CD4-positive, alpha-beta memory T cell (primary cell): ENCODE measurements at regions not wholly inside any gene's neighbourhood (a gene's known extent, or its start where the extent isn't known, plus 50 kb on each side); places are given as distances from the start of the nearest gene placed in this dataset.

Experiments
- CTCF ChIA-PET: fragments of 350-600 bp; sonication (Branson Sonifier 250); formaldehyde crosslinking; loops from one replicate; lab custom pipeline; 2021; ENCODE audit warnings: inconsistent platforms; ENCODE audit not compliant: partially characterized antibody; lab: Charles Lee
- POLR2A ChIA-PET: fragments of 350-600 bp; sonication (Branson Sonifier 250); formaldehyde crosslinking; loops from one replicate; lab custom pipeline; 2021; ENCODE audit not compliant: partially characterized antibody; lab: Charles Lee
- DNase-seq, 5 donors: peaks; one replicate each; pipeline versions ENCODE4 v3.0.0 to v3.0.0-alpha.2; 2020 to 2022; ENCODE audit warnings: mixed read lengths in 1 of 5
- H3K27ac ChIP-seq: one replicate; pipeline ENCODE4 v1.7.0; 2013; ENCODE audit warnings: low read depth, low read length
- H3K27me3 ChIP-seq: 2 replicates; pipeline ENCODE4 v1.7.0; 2013; ENCODE audit warnings: mild to moderate bottlenecking, low read length, moderate library complexity; ENCODE audit not compliant: insufficient read depth
- H3K36me3 ChIP-seq: 2 replicates; pipeline ENCODE4 v1.7.0; 2013; ENCODE audit warnings: mild to moderate bottlenecking, low read length, moderate library complexity; ENCODE audit not compliant: insufficient read depth
- H3K4me1 ChIP-seq: 2 replicates; pipeline ENCODE4 v1.7.0; 2013; ENCODE audit warnings: mild to moderate bottlenecking, low read length, moderate library complexity; ENCODE audit not compliant: insufficient read depth
- H3K4me3 ChIP-seq, 2 donors: one replicate each; pipeline ENCODE4 v1.7.0; 2013; ENCODE audit warnings: low read length in 2 of 2, mild to moderate bottlenecking in 1 of 2
- H3K9me3 ChIP-seq, 2 donors: one replicate each; pipeline ENCODE4 v1.7.0; 2013; ENCODE audit warnings: low read length in 2 of 2, control low read depth in 1 of 2; ENCODE audit not compliant: control insufficient read depth in 1 of 2
- H3K27ac Mint-ChIP-seq, 7 donors: one replicate each; pipeline ENCODE4 v1.8.0; 2020 to 2021; ENCODE audit warnings: mixed read lengths in 7 of 7, mild to moderate bottlenecking in 6 of 7, inconsistent platforms in 3 of 7, moderate library complexity in 3 of 7
- H3K27me3 Mint-ChIP-seq, 2 donors: one replicate each; pipeline ENCODE4 v1.8.0; 2020 to 2021; ENCODE audit warnings: mixed read lengths in 2 of 2
- H3K36me3 Mint-ChIP-seq, 2 donors: one replicate each; pipeline ENCODE4 v1.8.0; 2020 to 2021; ENCODE audit warnings: mixed read lengths in 2 of 2, inconsistent platforms in 1 of 2, mild to moderate bottlenecking in 1 of 2
- H3K4me1 Mint-ChIP-seq, 4 donors: one replicate each; pipeline ENCODE4 v1.8.0; 2020 to 2021; ENCODE audit warnings: mixed read lengths in 4 of 4, mild to moderate bottlenecking in 1 of 4
- H3K4me3 Mint-ChIP-seq, 8 donors: one replicate each; pipeline ENCODE4 v1.8.0; 2020 to 2021; ENCODE audit warnings: mixed read lengths in 8 of 8, mild to moderate bottlenecking in 7 of 8, moderate library complexity in 6 of 8, inconsistent platforms in 3 of 8
- H3K9me3 Mint-ChIP-seq, 8 donors: one replicate each; pipeline ENCODE4 v1.8.0; 2020 to 2021; ENCODE audit warnings: mixed read lengths in 8 of 8, mild to moderate bottlenecking in 5 of 8, inconsistent platforms in 3 of 8, moderate library complexity in 1 of 8
- intact Hi-C: fragments of 100-400 bp; cut with micrococcal nuclease; formaldehyde crosslinking; loops from one replicate; pipeline ENCODE4 v1.15.1; 2023

DNA sequence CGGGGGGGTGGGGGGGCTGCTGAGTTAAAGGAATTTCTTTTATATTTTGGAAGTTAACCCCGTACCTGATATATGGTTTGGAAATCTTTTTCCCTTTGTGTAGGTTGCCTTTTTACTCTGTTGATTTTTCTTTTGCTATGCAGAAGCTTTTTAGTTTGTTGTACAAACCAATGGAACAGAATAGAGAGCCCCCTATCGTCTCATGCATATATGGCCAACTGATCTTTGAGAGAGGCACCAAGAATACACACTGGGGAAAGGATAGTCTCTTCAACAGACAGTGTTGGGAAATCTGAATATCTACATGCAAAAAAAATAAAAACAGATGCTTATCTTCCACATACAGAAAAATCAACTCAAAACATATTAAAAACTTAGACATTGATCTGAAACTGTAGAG is 647.8 kb upstream of the KLHL29 start:
- no peak for DNase-seq
- CTCF ChIA-PET, result no interaction called here
- no peak overlapping the region for H3K4me3 Mint-ChIP-seq

DNA sequence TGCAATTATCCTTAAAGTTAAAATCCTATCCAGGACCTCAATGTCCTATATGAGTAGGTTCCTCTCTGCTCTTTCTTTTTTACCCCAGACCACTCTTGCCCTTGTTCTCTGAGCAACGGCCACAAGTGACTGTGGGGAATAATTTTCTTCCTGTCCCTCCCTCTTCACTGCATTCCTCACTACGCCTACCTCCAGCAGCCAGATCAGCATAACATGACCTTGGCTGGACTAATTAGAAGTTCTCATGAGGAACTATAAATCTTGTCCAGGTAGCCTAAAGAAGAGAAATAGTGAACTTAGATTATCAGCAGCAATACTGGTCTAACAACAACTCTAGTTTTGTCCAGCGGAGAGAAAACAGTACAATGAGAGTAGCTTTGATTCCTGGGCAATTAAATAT is 643.8 kb upstream of the KLHL29 start:
- H3K4me3 ChIP-seq, result no peak overlapping the region
- no peaks in the 10 kb centered on the region for H3K4me1 ChIP-seq
- intact Hi-C loops, result no loop called here
- H3K27ac Mint-ChIP-seq, result no peak overlapping the region
- H3K27me3 Mint-ChIP-seq, result no peaks in the 10 kb centered on the region
- H3K9me3 ChIP-seq, result no peaks in the 10 kb centered on the region
- DNase-seq, result no peak
- no peaks in the 10 kb centered on the region for H3K27me3 ChIP-seq
- H3K4me3 Mint-ChIP-seq, result no peak overlapping the region
- ChIA-PET POLR2A (no interaction called here), CTCF (no interaction called here)
- H3K36me3 Mint-ChIP-seq, result no peaks in the 10 kb centered on the region
- no peaks in the 10 kb centered on the region for H3K36me3 ChIP-seq
- no peaks in the 10 kb centered on the region for H3K4me1 Mint-ChIP-seq
- H3K27ac ChIP-seq, result no peak overlapping the region
- peaks cover 0 to 13% (median 8%) of the 10 kb centered on the region in 8 donors for H3K9me3 Mint-ChIP-seq

More for the DNA sequence above, 647.8 kb upstream of the KLHL29 start:
- Histone ChIP-seq H3K27me3 (no peaks in the 10 kb centered on the region), H3K4me3 (no peak overlapping the region), H3K9me3 (no peaks in the 10 kb centered on the region), H3K4me1 (no peaks in the 10 kb centered on the region), H3K27ac (no peak overlapping the region), H3K36me3 (no peaks in the 10 kb centered on the region)
- intact Hi-C loops, result no loop called here
- peaks cover 3 to 21% (median 9%) of the 10 kb centered on the region in 8 donors for H3K9me3 Mint-ChIP-seq
- H3K4me1 Mint-ChIP-seq, result no peaks in the 10 kb centered on the region
- POLR2A ChIA-PET, result no interaction called here
- H3K27me3 Mint-ChIP-seq, result no peaks in the 10 kb centered on the region
- no peaks in the 10 kb centered on the region for H3K36me3 Mint-ChIP-seq
- no peak overlapping the region for H3K27ac Mint-ChIP-seq

- H3K36me3 Mint-ChIP-seq, result no peaks in the 10 kb centered on the region
- H3K4me1 ChIP-seq, result no peaks in the 10 kb centered on the region
- CTCF ChIA-PET, result no interaction called here
- no peak for DNase-seq
- H3K9me3 Mint-ChIP-seq, result peaks cover 0 to 4% (median 4%) of the 10 kb centered on the region in 8 donors
- H3K27me3 ChIP-seq, result no peaks in the 10 kb centered on the region
- no peak overlapping the region for H3K4me3 ChIP-seq
- H3K9me3 ChIP-seq, result no peaks in the 10 kb centered on the region
- POLR2A ChIA-PET, result no interaction called here
- no peak overlapping the region for H3K27ac Mint-ChIP-seq
- H3K36me3 ChIP-seq, result no peaks in the 10 kb centered on the region
- no peaks in the 10 kb centered on the region for H3K27me3 Mint-ChIP-seq
- no peak overlapping the region for H3K27ac ChIP-seq
- no peak overlapping the region for H3K4me3 Mint-ChIP-seq
- H3K4me1 Mint-ChIP-seq, result no peaks in the 10 kb centered on the region
- intact Hi-C loops, result no loop called here
These were observed 636.1 kb upstream of the KLHL29 start for GRCh38 chr2:22748909-22749308.

DNA sequence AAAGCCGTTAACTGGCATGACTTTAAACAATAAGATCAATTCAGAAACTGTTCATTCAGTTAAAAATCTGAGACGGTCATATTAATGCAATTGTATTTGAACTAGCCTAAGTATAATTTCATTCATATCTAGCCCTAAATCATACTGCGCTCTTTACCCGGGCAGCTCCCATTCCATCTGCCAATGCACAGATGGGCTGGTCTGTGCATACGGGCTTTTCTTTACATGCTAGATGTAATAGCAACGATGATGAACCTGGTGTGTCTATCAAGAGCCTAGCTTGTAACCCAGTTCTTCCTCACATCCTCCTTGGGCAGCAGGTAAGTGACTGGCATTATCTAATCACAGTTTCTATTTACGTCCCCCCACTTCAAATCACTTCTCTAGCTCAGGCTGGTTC is 631.5 kb upstream of the KLHL29 start:
- ChIA-PET POLR2A (no interaction called here), CTCF (no interaction called here)
- H3K4me1 ChIP-seq, result no peaks in the 10 kb centered on the region
- H3K4me3 Mint-ChIP-seq, result no peak overlapping the region
- intact Hi-C loops, result no loop called here
- H3K36me3 Mint-ChIP-seq, result no peaks in the 10 kb centered on the region
- H3K4me1 Mint-ChIP-seq, result no peaks in the 10 kb centered on the region
- H3K4me3 ChIP-seq, result no peak overlapping the region
- no peak overlapping the region for H3K27ac Mint-ChIP-seq
- peaks cover 0 to 7% (median 4%) of the 10 kb centered on the region in 8 donors for H3K9me3 Mint-ChIP-seq
- H3K27me3 Mint-ChIP-seq, result no peaks in the 10 kb centered on the region
- no peak overlapping the region for H3K27ac ChIP-seq
- H3K27me3 ChIP-seq, result no peaks in the 10 kb centered on the region
- H3K9me3 ChIP-seq, result no peaks in the 10 kb centered on the region
- no peak for DNase-seq
- H3K36me3 ChIP-seq, result no peaks in the 10 kb centered on the region

DNA sequence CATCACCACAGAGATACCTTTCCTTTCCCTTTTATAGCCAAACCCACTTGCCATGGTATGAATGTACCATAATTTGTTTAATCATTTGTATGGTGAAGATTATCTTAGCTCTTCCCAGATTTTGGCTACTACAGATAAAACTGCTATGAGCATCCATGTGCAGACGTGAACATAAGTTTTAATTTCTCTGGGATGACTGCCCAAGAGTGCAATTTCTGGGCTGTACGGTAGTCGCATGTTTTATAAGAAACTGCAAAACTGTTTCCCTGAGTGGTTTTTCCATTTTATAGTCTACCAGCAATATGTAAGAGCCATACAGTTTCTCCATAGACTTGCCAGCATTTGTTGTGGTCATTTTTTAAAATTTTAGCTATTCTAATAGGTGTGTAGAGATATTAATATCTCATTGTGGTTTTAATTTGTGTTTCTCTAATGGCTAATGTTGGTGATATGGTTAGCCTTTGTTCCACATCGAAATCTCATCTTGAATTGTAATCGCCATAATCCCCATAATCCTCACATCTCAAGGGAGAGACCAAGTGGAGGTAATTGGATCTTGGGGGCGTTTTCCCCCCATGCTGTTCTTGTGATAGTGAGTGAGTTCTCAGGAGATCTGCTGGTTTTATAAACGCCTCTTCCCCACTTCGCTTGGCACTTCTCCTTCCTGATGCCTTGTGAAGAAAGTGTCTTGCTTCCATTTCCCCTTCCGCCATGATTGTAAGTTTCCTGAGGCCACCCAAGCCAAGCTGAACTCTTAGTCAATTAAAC is 628.5 kb upstream of the KLHL29 start:
- intact Hi-C loops, result no loop called here
- H3K27ac ChIP-seq, result no peak overlapping the region
- no peaks in the 10 kb centered on the region for H3K9me3 ChIP-seq
- no peak for DNase-seq
- Mint-ChIP-seq H3K27ac (no peak overlapping the region), H3K27me3 (no peaks in the 10 kb centered on the region), H3K9me3 (peaks cover 0 to 7% (median 4%) of the 10 kb centered on the region in 8 donors), H3K36me3 (no peaks in the 10 kb centered on the region), H3K4me3 (no peak overlapping the region), H3K4me1 (no peaks in the 10 kb centered on the region)
- no peaks in the 10 kb centered on the region for H3K4me1 ChIP-seq
- H3K36me3 ChIP-seq, result no peaks in the 10 kb centered on the region
- H3K27me3 ChIP-seq, result no peaks in the 10 kb centered on the region
- H3K4me3 ChIP-seq, result no peak overlapping the region
- POLR2A ChIA-PET, result no interaction called here
- CTCF ChIA-PET, result no interaction called here

GRCh38 chr2:22769497-22769896 is 615.5 kb upstream of the KLHL29 start:
- intact Hi-C loops, result no loop called here
- POLR2A ChIA-PET, result no interaction called here
- no peaks in the 10 kb centered on the region for H3K4me1 ChIP-seq
- DNase-seq, result no peak
- no peak overlapping the region for H3K4me3 ChIP-seq
- H3K36me3 ChIP-seq, result no peaks in the 10 kb centered on the region
- Mint-ChIP-seq H3K27me3 (no peaks in the 10 kb centered on the region), H3K9me3 (peaks cover 0 to 9% (median 0%) of the 10 kb centered on the region in 8 donors), H3K4me1 (no peaks in the 10 kb centered on the region), H3K4me3 (no peak overlapping the region), H3K27ac (no peak overlapping the region), H3K36me3 (no peaks in the 10 kb centered on the region)
- no peak overlapping the region for H3K27ac ChIP-seq
- no peaks in the 10 kb centered on the region for H3K27me3 ChIP-seq
- CTCF ChIA-PET, result no interaction called here
- H3K9me3 ChIP-seq, result no peaks in the 10 kb centered on the region

DNA sequence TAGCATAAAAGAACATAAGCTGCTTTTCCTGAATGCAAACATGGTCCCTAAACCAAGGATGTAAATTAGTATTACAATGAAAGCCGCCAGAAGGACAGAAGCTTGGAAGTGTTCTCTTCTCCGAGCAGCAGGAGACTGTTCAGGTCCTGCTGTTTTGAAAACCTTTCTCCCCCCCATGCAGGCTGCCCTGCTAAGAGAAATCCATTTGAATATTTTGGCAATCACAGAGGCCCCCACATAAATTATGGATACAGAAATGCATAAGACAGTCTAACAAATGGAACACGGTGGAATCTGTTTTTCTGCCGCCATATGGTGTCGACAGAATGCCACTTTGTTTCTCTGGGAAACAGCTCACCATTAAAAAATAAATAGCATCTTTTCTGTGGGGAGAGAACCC is 600.4 kb upstream of the KLHL29 start:
- POLR2A ChIA-PET, result no interaction called here
- Mint-ChIP-seq H3K9me3 (peaks cover 0 to 8% (median 3%) of the 10 kb centered on the region in 8 donors), H3K27me3 (no peaks in the 10 kb centered on the region), H3K36me3 (no peaks in the 10 kb centered on the region), H3K4me3 (no peak overlapping the region), H3K4me1 (no peaks in the 10 kb centered on the region), H3K27ac (no peak overlapping the region)
- no peak for DNase-seq
- Histone ChIP-seq H3K27ac (no peak overlapping the region), H3K36me3 (no peaks in the 10 kb centered on the region), H3K27me3 (no peaks in the 10 kb centered on the region), H3K4me3 (no peak overlapping the region), H3K4me1 (no peaks in the 10 kb centered on the region), H3K9me3 (no peaks in the 10 kb centered on the region)
- CTCF ChIA-PET, result interaction anchor here (1.4 kb wide), 1 partner anchor 9 kb away, joined by 3 read pairs; no protein-coding TSS in a partner anchor
- intact Hi-C loops, result no loop called here
